ENCODE measurements at regions not wholly inside any gene's neighbourhood (a gene's known extent, or its start where the extent isn't known, plus 50 kb on each side); places are given as distances from the start of the nearest gene placed in this dataset.
A peak's percentile ranks its signal among the peaks of the same experiment; 100 is the strongest.
"Not testable (repeated sequence)": the region's sequence is repeated elsewhere in the genome, so short reads cannot be mapped to it uniquely, and the experiment has no call there.

DNA sequence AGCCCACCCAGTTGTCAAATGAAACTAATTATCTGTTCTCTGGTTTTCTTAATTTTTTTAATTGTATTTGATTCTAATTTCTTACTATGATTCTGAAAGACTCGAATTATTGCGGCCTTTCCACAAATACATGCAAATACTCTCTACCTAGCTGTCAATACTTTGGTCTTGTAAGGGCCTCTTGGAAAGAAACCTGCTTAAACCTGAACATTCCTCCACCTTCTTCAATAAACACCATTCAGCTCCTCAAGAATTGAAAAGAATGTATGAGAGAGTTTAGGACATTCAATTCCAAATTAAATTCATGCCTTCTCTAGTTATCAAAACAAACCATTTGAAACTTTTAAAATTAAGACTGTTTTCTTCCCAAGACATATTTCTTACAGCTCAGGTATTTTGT, 385.9 kb upstream of the NOCT start:
- Histone ChIP-seq H3K27ac (ENCODE audit: low read depth, low read length, severe bottlenecking) (no peak overlapping the region), H3K4me1 (ENCODE audit: control insufficient read depth, insufficient read depth, low read length, poor library complexity, severe bottlenecking) (no peaks in the 10 kb centered on the region)
- no CpG with 5 or more reads among the region's 2 CpGs for WGBS, 2 experiments (ENCODE audit: insufficient coverage in 2 of 2)

DNA sequence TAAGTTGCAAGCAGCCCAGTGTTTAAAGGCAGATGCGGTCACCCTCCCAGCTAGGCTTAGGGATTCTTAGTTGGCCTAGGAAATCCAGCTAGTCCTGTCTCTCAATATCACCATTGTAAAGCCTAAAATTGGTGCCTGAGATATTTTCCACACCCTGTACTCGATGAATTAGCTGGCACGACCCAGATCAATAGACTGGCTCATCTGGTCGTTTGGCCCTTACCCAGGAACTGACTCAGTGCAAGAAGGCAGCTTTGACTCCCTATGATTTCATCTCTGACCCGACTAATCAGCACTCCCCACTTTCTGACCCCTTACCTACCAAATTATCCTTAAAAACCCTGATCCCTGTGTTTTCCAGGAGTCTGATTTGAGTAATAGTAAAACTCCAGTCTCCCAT, 384.9 kb upstream of the SLC7A11 start:
- H3K9me3 ChIP-seq (ENCODE audit: control insufficient read depth, low read length) = no peaks in the 10 kb centered on the region
- H3K36me3 ChIP-seq (ENCODE audit: control insufficient read depth, insufficient read depth, low read length) = no peaks in the 10 kb centered on the region
- no peak overlapping the region for H3K27ac ChIP-seq (ENCODE audit: low read depth, low read length, severe bottlenecking)
- no peaks in the 10 kb centered on the region for H3K4me1 ChIP-seq (ENCODE audit: control insufficient read depth, insufficient read depth, low read length, poor library complexity, severe bottlenecking)
- 86 to 91% methylated on average over 4 of the region's 5 CpGs for WGBS, 2 experiments (ENCODE audit: insufficient coverage in 2 of 2)
- no peak overlapping the region for H3K4me3 ChIP-seq (ENCODE audit: extremely low read depth, insufficient read depth, low read length, poor library complexity, severe bottlenecking)

More for the DNA sequence above, 385.9 kb upstream of the NOCT start:
- H3K9me3 ChIP-seq (ENCODE audit: control insufficient read depth, low read length) = no peaks in the 10 kb centered on the region
- no peaks in the 10 kb centered on the region for H3K36me3 ChIP-seq (ENCODE audit: control insufficient read depth, insufficient read depth, low read length)
- no peak overlapping the region for H3K4me3 ChIP-seq (ENCODE audit: extremely low read depth, insufficient read depth, low read length, poor library complexity, severe bottlenecking)

DNA sequence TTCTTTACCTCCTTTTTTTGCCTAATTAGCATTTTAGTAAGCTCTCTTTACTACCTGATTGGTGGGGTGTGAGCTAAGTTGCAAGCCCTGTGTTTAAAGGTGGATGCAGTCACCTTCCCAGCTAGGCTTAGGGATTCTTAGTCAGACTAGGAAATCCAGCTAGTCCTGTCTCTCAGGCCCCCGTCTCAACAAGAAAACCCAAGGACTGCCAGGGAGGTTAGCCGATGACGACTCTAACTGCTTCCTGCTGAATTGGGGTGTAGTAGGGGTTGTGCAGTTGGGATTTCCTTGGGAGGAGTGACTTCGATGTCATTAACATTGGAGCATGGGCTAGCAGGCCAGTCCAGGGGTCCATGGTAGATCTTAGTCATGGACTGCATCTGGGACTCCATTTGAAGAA, 380.2 kb upstream of the SLC7A11 start:
- H3K9me3 ChIP-seq (ENCODE audit: control insufficient read depth, low read length); H3K4me3 ChIP-seq (ENCODE audit: extremely low read depth, insufficient read depth, low read length, poor library complexity, severe bottlenecking); H3K27ac ChIP-seq (ENCODE audit: low read depth, low read length, severe bottlenecking); H3K4me1 ChIP-seq (ENCODE audit: control insufficient read depth, insufficient read depth, low read length, poor library complexity, severe bottlenecking); H3K36me3 ChIP-seq (ENCODE audit: control insufficient read depth, insufficient read depth, low read length): not testable (repeated sequence)
- 68 to 100% methylated on average over 2 to 4 of the region's 4 CpGs for WGBS, 2 experiments (ENCODE audit: insufficient coverage in 2 of 2)

DNA sequence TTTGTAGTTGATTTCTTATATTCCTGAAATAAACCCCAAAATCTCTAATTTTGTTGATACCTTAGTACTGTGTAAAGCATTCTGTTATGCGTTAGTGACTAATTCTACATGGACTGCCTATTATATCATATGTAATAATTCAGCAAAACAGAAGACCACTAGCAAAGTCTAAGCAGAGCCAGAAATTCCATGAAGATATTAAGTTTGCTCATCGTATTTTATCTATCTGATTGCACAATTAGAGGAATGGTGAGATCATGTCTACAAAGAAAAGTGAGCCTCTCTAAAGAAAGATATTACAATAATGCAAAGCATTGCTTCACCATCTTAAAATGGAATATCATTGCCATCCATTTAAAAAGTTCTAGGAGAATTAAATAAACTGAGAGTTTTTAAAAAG, 374.6 kb upstream of the SLC7A11 start:
- WGBS, 2 experiments (ENCODE audit: insufficient coverage in 2 of 2) = no CpG with 5 or more reads among the region's 2 CpGs
- H3K4me1 ChIP-seq (ENCODE audit: control insufficient read depth, insufficient read depth, low read length, poor library complexity, severe bottlenecking) = no peaks in the 10 kb centered on the region

DNA sequence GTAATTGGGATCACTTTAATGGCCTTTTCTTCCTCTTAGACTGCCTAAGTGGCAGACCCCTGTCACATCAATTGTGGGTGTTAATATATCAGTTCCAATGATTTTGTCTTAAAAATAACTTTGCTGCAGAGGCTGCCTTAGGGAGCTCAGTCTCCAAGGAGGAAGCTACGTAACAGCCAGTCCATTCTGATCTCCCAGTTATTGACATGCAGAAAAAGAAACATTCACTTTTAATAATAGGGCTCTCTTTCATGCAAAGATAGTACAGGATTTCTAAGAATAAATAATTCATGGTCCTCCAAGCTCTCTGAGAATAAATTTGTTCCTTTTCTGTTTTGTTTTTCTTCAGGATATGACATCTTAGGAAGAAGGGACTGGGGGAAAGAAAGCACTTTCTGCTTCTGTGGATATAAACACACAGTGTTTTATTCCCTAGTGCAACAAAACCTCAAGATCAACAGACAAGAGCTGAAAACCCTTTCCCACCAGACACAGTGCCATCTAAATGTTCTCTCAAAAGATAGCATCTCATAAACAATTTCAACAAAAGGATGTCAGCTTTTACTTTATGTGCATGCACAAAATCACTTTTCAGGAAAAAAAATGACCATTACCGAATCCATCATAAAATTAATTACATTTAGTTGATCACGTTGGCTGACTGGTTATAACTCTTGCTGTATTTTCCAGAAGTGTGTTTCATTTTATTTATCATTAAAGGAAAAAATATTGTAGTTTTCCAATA, 372.4 kb upstream of the SLC7A11 start:
- peaks cover 5% of the 10 kb centered on the region for H3K4me1 ChIP-seq (ENCODE audit: control insufficient read depth, insufficient read depth, low read length, poor library complexity, severe bottlenecking)
- 92 to 100% methylated on average over 1 to 2 of the region's 3 CpGs for WGBS, 2 experiments (ENCODE audit: insufficient coverage in 2 of 2)
- H3K27ac ChIP-seq (ENCODE audit: low read depth, low read length, severe bottlenecking) = peak overlapping the region; percentile 24
- peaks cover 5% of the 10 kb centered on the region for H3K9me3 ChIP-seq (ENCODE audit: control insufficient read depth, low read length)
- no peaks in the 10 kb centered on the region for H3K36me3 ChIP-seq (ENCODE audit: control insufficient read depth, insufficient read depth, low read length)
- no peak overlapping the region for H3K4me3 ChIP-seq (ENCODE audit: extremely low read depth, insufficient read depth, low read length, poor library complexity, severe bottlenecking)

More for the DNA sequence above, 374.6 kb upstream of the SLC7A11 start:
- peaks cover 7% of the 10 kb centered on the region for H3K9me3 ChIP-seq (ENCODE audit: control insufficient read depth, low read length)
- no peak overlapping the region for H3K4me3 ChIP-seq (ENCODE audit: extremely low read depth, insufficient read depth, low read length, poor library complexity, severe bottlenecking)
- H3K27ac ChIP-seq (ENCODE audit: low read depth, low read length, severe bottlenecking) = no peak overlapping the region
- H3K36me3 ChIP-seq (ENCODE audit: control insufficient read depth, insufficient read depth, low read length) = no peaks in the 10 kb centered on the region

DNA sequence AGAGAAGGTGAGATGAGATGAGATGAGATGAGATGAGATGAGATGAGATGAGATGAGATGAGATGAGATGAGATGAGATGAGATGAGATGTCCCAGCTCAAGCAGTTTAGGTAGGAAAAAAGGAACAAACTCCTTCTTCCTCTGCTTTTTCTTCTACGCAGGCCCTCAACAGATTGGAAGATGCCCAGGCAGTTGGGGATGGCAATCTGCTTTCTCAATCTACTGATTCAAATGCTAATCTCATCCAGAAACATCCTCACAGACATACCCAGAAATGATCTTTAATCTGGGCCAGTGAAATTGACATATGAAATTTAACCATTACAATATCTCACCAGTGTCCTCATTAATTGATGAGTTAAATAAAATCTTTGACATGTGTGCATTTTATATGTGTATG, 370.3 kb upstream of the SLC7A11 start:
- WGBS, 2 experiments (ENCODE audit: insufficient coverage in 2 of 2) = 100% methylated on average over 1 of the region's 1 CpG; no CpG with 5 or more reads in 1 of the 2 experiments
- Histone ChIP-seq H3K4me1 (ENCODE audit: control insufficient read depth, insufficient read depth, low read length, poor library complexity, severe bottlenecking) (peaks cover 5% of the 10 kb centered on the region), H3K4me3 (ENCODE audit: extremely low read depth, insufficient read depth, low read length, poor library complexity, severe bottlenecking) (no peak overlapping the region), H3K9me3 (ENCODE audit: control insufficient read depth, low read length) (no peaks in the 10 kb centered on the region), H3K36me3 (ENCODE audit: control insufficient read depth, insufficient read depth, low read length) (no peaks in the 10 kb centered on the region), H3K27ac (ENCODE audit: low read depth, low read length, severe bottlenecking) (no peak overlapping the region)

DNA sequence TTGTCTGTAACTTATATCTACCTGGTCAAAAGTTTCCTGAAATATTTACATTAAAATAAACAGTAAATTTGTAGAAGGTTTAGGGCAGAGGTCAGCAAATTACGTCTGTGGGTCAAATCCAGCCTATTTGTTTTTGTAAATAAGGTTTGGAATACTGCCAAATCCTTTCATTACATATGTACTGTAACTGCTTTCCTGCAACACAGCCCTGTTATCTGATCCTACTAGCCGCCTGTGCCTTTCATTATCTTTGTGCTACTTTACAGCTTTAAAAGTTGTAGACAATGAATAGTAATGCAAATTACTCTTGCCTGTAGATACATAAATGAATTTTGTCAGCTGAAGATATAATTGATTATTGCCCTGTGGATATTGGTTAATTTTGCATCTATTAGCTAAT, 369.6 kb upstream of the SLC7A11 start:
- Histone ChIP-seq H3K4me3 (ENCODE audit: extremely low read depth, insufficient read depth, low read length, poor library complexity, severe bottlenecking) (no peak overlapping the region), H3K27ac (ENCODE audit: low read depth, low read length, severe bottlenecking) (no peak overlapping the region), H3K4me1 (ENCODE audit: control insufficient read depth, insufficient read depth, low read length, poor library complexity, severe bottlenecking) (peaks cover 5% of the 10 kb centered on the region), H3K9me3 (ENCODE audit: control insufficient read depth, low read length) (no peaks in the 10 kb centered on the region), H3K36me3 (ENCODE audit: control insufficient read depth, insufficient read depth, low read length) (no peaks in the 10 kb centered on the region)
- WGBS, 2 experiments (ENCODE audit: insufficient coverage in 2 of 2) = no CpG with 5 or more reads among the region's 2 CpGs

DNA sequence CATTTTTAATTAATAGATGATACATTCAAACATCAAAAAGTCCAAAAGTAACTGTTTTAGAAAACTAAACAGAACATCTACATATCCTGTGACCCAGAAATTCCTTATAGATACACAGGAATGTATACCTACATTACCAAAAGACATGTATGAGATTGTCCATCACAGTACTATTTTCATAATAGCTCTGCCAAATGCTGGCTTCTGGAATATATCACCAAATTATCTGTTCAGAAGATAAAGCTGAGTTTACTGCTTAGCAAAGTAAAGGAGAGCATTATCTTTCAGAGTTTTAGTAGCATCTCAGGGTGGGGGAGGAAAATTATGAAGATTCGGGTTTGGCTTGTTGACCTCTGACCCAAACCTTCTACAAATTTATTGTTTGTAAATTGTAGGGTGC, 368.9 kb upstream of the SLC7A11 start:
- Histone ChIP-seq H3K4me3 (ENCODE audit: extremely low read depth, insufficient read depth, low read length, poor library complexity, severe bottlenecking) (no peak overlapping the region), H3K4me1 (ENCODE audit: control insufficient read depth, insufficient read depth, low read length, poor library complexity, severe bottlenecking) (peaks cover 5% of the 10 kb centered on the region), H3K9me3 (ENCODE audit: control insufficient read depth, low read length) (no peaks in the 10 kb centered on the region), H3K36me3 (ENCODE audit: control insufficient read depth, insufficient read depth, low read length) (no peaks in the 10 kb centered on the region), H3K27ac (ENCODE audit: low read depth, low read length, severe bottlenecking) (no peak overlapping the region)
- WGBS, 2 experiments (ENCODE audit: insufficient coverage in 2 of 2) = 83% methylated on average over 1 of the region's 1 CpG; no CpG with 5 or more reads in 1 of the 2 experiments

DNA sequence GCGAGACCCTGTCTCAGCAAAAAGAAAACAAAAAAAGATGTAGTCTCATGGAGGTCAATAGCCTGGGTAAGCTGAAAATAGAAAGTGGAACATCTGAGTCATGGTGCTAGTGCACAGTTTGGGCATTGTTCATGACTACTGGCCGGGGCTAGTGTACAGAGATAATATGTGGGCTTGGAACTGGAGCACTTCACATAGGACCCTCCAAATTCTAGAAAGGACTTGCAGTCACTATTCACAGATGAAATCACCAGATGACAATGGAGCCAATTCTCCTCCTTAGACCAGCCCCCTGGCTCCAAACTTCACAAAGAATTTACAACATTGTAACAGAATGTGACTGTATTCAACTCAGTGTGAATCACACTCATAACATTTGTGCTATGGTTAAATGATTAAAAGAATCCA, 367.8 kb upstream of the SLC7A11 start:
- Histone ChIP-seq H3K9me3 (ENCODE audit: control insufficient read depth, low read length) (no peaks in the 10 kb centered on the region), H3K36me3 (ENCODE audit: control insufficient read depth, insufficient read depth, low read length) (no peaks in the 10 kb centered on the region), H3K4me1 (ENCODE audit: control insufficient read depth, insufficient read depth, low read length, poor library complexity, severe bottlenecking) (peaks cover 5% of the 10 kb centered on the region), H3K4me3 (ENCODE audit: extremely low read depth, insufficient read depth, low read length, poor library complexity, severe bottlenecking) (no peak overlapping the region), H3K27ac (ENCODE audit: low read depth, low read length, severe bottlenecking) (peak overlapping the region; percentile 67)
- 88% methylated on average over 2 of the region's 2 CpGs; no CpG with 5 or more reads in 1 of the 2 experiments for WGBS, 2 experiments (ENCODE audit: insufficient coverage in 2 of 2)

DNA sequence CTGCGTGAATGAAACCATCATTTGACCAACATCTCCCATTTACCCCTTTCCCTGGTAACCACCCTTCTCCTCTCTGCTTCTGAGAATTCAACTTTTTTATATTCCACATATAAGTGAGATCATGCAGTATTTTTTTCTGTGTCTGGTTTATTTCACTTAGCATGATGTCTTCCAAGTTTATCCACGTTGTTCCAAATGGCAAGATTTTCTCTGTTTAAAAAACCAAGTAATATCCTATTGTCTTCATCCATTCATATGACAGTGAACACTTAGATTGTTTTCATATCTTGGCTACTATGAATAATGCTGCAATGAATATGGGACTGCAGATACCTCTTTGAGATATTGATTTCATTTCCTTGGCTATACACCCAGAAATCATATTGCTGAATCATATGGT, 362.4 kb upstream of the SLC7A11 start:
- no peaks in the 10 kb centered on the region for H3K36me3 ChIP-seq (ENCODE audit: control insufficient read depth, insufficient read depth, low read length)
- WGBS, 2 experiments (ENCODE audit: insufficient coverage in 2 of 2) = 70 to 100% methylated on average over 1 of the region's 2 CpGs
- H3K4me1 ChIP-seq (ENCODE audit: control insufficient read depth, insufficient read depth, low read length, poor library complexity, severe bottlenecking) = no peaks in the 10 kb centered on the region
- no peak overlapping the region for H3K27ac ChIP-seq (ENCODE audit: low read depth, low read length, severe bottlenecking)
- no peak overlapping the region for H3K4me3 ChIP-seq (ENCODE audit: extremely low read depth, insufficient read depth, low read length, poor library complexity, severe bottlenecking)
- H3K9me3 ChIP-seq (ENCODE audit: control insufficient read depth, low read length) = peaks cover 9% of the 10 kb centered on the region

DNA sequence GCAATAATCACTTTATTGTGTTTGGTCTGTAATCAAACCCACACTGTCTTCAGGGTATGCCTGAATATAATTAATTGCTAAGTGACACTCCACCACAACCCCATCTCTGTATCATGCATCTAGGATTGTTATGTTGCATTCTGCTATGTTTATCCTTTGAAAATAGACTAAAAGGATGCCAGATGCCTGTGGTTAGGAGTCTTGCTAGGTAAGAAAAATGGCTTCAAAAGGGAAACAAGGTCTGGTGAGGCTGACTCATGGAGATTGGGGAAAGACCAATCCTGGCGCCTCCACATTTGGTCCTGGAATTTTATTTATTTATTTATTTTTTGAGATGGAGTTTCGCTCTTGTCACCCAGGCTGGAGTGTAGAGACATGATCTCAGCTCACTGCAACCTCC, 360.5 kb upstream of the SLC7A11 start:
- no peak overlapping the region for H3K4me3 ChIP-seq (ENCODE audit: extremely low read depth, insufficient read depth, low read length, poor library complexity, severe bottlenecking)
- H3K36me3 ChIP-seq (ENCODE audit: control insufficient read depth, insufficient read depth, low read length) = no peaks in the 10 kb centered on the region
- no CpG with 5 or more reads among the region's 2 CpGs for WGBS, 2 experiments (ENCODE audit: insufficient coverage in 2 of 2)
- H3K9me3 ChIP-seq (ENCODE audit: control insufficient read depth, low read length) = peaks cover 9% of the 10 kb centered on the region
- no peaks in the 10 kb centered on the region for H3K4me1 ChIP-seq (ENCODE audit: control insufficient read depth, insufficient read depth, low read length, poor library complexity, severe bottlenecking)
- H3K27ac ChIP-seq (ENCODE audit: low read depth, low read length, severe bottlenecking) = no peak overlapping the region
